HG03060 (cell line): ENCODE measurements at regions not wholly inside any gene's neighbourhood (a gene's known extent, or its start where the extent isn't known, plus 50 kb on each side); places are given as distances from the start of the nearest gene placed in this dataset.
"Not testable (repeated sequence)": the region's sequence is repeated elsewhere in the genome, so short reads cannot be mapped to it uniquely, and the experiment has no call there.

Experiments
- ATAC-seq: cut with Tn5 transposase; IDR thresholded peaks from one replicate; pipeline ENCODE4 v1.9.1; 2021; ENCODE audit warnings: low read depth, moderate number of reproducible peaks; ENCODE audit not compliant: unreplicated experiment

DNA sequence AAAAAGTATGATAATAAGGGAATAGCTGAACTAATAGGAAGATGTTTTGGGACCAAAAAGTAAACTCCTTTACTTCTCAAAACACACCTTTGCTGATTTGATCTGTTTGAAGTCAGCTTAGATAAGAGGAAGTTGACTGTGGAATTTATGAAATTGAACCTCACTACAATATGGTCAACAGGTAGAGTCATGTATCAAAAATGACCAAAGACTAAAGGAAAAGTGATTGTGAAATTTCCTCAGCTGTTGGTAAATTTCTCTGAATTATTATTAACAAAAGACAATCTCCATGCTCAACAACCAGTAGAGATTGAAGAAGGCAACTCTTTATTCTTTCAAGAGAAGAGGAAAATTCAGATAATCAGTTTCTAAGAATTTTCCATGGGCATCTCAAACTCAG, 826.5 kb downstream of the KCNA4 start:
- no peak for ATAC-seq

DNA sequence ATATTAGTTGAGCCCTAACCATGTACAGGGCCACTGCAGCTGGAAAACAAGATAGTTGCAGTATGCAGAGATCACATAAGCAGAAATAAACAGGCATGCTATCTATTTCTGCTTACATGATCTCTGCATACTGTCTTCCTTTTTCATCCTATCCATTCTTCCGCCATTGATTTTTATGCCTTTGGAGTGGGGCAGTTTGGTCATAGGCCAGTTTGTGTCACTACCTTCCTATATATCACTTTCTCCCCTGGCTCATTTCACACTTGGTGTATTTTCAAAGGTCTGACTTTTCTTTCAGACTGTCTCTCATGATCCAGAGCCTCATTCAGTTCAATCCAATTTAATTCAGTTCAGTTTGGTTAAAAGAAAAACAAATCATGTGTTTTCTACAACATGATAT, 829.6 kb downstream of the KCNA4 start:
- no peak for ATAC-seq

DNA sequence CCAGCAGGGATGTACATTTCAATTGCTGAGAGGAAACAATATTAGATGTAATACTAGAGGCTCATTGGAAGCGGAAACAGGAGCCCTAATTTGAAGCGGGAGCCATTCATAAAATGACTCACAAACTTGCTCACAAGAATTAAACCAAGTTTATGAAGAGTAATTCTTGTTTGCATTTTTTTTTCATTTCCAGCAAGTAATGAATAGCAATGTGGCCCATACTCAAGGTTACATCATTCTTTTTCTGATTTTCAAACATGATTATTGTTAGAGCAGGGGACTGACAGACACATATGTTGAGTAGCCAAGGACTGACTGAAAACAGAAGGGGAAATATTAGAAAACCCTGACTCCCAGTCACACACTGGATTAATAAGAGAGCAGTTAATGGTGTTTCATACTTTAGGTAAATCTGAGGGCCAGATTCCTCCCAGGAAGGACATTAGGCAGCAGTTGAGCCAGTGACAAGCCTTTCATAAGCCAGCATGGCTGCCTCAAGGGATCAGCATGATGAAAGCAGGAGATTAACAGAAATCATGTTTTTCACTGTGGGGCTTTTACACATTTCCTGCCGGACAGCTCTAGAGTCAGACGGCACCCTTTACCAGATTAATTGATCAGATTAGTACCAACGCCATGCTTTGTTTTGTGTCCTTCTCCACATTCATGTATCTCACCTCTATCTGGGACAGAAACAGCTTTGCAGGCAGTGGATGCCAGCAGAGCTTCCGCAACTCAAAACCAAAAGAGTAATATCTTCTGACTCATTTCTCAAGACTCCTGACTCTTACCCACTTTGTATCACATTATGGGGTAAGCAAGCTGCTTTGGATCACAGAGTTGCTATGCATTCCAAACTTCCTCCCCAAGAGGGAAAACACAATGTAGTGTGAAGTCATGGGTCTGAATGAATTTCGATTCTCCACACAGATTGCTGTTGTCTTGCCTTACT, 831.6 kb downstream of the KCNA4 start:
- no peak for ATAC-seq

DNA sequence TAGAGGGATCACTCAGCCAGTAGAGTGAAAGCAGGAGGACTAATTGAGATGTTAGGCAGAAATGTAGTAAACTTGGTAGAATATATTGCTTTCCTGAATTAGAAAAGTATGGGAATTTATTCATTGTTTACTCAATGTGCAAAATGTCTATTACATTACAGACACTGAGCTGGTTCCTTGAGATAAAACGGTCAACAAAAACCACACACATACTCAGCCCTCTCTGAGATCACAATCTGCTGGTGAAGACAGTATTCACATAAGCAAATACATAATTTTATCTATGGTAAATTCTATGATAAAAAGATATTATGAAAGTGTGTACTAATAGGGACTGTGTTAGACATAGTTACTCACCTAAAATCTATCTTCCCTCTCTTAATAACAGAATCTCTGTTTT, 833.5 kb downstream of the KCNA4 start:
- no peak for ATAC-seq

DNA sequence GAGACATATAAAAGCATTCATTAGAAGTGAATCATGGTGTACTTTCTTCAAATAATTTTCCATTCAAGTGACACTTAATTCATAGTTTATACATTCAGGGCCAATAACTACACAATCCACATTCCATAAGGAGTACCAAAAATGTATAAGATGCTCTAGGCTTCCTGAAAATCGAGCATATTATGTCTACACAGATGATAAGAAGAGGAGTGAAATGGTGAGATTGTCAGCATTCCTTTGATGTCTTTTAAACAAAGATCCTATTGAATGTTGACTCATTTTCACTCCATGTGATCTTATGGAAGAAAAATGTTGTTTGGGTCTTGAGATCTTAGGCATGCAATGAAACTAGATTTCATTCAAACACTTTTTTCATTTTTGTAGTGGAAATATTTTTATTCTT, 843.2 kb downstream of the KCNA4 start:
- ATAC-seq = no peak

DNA sequence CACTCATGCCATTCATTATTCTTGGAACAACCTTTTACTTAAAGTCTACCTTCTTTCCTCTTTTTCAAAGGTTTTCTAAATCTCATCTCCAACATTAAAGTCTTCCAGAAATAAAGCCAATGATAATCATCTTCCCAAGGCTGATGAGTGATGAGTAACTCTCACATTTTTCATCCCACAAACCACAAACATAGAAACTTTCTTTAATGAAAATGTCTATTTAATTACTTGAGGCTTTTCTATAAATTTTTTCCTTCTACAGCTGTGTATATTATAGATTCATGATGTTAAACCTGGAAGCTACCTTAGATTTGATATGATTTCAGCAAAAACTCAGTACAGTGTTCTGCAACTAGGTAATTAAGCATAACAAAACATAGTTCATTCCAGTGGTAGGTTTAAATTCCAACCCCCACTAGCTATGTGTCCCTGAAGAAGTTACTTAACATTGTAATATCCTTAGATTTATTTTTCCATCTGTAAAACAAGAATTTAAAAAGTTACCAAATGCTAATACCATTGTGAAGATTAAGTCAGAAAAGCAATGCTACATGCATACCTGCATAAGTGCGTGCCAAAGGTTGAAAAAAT, 845.4 kb downstream of the KCNA4 start:
- ATAC-seq = no peak

DNA sequence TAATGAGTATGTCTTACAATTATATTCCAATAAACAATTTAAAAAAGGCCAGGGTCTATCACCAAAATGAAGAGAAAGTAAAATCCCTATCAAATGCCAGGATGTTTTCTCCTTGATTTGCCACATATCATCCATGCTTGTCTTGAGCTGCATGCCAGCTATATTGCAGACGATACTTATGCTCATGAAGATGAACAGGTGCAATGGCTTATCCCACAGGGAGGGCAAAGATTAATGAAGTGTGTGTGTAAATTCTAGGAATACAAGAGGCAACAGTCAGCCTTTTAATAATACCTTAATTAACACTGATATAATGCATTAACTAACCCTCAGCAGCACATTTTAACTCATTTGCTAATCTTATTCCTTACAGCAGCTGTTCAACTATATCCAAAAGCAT, 850.5 kb downstream of the KCNA4 start:
- ATAC-seq = no peak

DNA sequence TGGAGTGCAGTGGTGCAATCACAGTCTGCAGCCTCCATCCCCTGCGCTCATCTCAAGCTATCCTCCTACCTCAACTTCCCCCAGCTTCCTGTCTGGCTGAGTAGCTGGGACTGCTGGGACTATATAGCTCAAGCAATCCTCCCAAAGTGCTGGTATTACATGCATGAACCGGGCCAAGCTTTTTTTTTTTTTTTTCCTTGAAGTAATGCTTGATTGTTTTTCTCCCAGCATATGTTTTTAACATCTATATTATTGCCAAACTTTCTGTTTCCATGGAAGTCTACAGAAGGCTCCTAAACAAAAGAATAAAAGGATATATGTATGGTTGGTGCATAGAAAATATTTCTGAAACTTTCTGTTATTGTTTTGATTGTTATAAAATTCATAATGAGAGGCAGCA, 853.6 kb downstream of the KCNA4 start:
- ATAC-seq = no peak

DNA sequence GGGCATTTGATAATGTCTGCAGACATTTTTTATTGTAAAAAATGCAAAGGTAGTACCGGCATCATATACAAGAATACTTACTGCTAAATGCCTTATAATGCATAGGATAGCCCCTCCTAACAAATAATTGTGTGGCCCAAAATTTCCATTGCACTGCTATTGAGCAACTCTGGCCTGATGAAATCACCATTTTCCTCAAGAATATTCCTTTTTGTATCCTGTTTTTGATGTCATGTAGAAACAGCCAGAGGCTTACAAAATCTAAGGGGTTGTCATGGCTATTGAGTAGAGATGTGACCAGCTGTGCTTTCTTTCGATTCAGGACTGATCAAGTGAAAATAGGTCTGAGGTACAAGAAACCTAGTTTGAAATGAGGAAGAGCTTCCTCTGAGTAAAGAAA, 854.3 kb downstream of the KCNA4 start:
- no peak for ATAC-seq

DNA sequence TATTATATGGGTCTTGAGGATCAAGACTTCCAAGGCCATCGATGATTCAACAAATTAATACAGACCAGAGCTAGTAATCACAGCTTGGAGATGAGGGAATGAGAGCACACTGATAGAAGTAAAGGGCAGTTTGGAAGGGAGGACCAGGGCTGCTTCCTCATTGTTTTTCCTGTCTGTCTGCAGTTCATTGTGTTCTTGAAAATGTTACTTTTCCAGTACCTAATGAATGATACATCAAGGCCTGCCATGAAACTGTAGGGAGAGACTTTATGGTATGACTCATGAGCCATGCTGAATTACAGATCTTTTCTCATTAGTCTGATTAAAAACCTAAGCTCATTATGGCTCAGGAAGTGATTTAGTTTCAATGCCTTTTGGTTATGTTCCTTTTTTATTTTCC, 855.6 kb downstream of the KCNA4 start:
- ATAC-seq = no peak

DNA sequence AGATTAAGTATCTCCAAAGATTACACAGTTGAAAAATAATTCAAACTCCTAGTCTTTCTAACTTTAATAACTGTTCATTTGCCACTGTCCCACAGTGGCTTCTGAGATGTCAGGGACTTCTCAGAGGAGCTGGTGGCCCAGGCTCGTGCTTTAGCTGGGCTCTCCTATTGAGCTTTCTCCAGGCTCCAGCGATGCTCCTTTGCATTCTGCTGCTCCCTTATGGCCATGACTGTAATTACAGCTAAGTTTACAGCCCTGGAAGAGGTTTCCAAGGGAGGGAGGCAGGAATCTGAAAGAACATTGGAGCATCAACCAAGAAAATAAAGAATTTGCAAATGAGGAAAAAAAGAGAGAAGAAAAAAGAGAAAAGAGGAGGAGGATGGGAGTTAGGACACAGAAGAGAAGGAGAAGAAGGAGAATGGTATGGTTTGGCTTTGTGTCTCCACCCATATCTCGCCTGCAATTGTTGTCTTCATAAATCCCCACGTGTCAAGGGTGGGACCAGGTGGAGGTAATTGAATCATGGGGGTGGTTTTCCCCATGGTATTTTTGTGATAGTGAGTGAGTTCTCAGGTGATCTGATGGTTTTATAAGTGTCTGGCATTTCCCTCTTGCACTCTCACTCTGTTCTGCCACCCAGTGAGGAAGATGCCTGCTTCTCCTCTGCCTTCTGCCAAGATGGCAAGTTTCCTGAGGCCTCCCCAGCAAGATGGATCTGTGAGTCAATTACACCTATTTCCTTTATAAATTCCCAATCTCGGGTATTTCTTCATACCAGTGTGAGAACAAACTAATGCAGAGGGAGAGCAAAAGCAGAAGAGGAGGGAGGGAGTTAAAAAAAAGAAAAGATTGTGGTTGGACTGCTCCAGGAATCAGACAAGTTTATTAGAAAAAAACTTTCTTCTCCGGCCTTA, 857.0 kb downstream of the KCNA4 start:
- ATAC-seq = no peak

DNA sequence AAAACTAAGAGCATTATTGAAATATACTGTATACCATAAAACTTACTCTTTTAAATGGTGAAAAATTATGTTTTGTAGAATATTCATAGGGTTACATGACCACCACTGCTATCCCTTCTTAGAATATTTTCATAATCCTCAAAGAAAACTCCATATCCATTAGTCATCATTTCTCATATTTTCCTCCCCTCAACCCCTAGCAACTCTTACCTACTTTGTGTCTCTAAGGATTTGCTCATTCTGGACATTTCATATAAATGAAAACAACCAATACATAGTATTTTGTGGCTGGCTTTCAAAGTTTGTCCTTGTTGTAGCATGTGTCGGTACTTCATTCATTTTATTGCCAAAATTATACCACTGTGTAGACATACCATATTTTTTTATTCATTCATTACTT, 863.8 kb downstream of the KCNA4 start:
- no peak for ATAC-seq

DNA sequence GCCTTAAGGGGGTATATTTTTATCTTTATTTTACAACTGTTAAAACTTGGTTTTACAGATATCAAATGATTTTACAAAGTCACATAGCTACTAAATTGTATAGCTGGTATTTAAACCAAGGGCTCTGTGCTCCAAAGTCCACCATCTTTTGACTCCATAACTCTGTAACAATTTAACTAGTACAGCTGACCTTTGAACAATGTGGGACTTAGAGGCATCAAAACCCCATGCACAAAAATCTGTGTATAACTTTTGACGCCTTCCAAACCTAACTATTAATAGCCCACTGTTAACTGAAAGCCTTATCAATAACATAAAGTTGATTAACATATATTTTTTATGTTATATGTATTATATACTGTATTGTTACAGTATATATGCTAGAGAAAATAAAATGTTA, 874.3 kb downstream of the KCNA4 start:
- ATAC-seq = not testable (repeated sequence)

DNA sequence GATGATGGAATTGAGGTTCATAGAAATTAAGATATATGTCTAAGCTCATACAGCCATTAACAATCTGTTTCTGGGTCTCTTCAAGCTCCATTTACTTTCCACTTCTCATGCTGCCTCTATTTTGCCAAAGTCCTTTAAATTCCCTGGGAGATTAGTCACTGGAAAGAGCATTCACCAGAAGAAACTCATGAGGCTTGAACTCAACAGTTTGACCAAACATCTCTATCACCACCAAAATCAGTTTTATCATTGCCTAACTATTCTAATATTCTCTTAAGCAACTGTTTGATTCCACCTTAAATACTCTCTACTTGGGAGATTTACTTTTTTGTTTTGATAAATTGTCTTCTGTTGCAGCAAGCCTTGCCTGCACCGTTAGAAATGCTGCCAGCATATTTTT, 881.3 kb downstream of the KCNA4 start:
- ATAC-seq = no peak

DNA sequence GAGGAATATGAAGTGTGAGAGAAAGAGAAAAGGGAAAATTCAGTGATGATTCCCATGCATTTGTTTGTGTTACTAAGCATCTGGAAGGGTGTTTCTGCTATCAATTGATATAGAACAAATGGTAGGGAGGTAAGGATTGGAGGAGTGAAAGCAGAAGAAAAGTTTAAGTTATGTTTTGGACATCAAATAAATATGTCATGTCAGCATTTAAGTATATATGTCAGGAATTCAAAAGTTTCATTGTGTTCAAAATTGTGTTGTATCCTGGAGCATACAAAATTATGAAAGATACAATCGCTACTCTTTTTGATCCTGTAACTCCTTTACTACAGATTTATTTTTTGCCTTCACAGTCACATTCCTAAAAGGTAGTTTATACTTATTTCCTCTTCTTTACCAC, 885.8 kb downstream of the KCNA4 start:
- no peak for ATAC-seq

DNA sequence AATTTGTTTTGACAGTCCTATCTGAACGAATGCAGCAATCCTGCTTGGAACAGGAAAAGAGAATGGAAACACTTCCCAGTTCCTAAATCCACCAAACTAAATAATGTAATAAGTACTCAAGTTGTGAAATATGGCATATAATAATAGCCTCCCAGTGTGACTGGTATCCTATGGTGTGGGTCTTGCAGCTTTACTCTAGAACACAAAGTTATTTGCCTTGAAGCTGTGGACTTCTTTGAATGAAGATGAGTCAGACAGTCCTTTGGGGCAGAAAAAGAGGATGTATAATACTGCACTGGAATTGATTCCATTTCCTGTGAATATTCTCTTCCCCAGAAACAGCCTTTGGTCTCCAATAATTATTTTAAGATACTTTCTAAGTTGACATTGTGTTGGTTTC, 887.0 kb downstream of the KCNA4 start:
- ATAC-seq = no peak

DNA sequence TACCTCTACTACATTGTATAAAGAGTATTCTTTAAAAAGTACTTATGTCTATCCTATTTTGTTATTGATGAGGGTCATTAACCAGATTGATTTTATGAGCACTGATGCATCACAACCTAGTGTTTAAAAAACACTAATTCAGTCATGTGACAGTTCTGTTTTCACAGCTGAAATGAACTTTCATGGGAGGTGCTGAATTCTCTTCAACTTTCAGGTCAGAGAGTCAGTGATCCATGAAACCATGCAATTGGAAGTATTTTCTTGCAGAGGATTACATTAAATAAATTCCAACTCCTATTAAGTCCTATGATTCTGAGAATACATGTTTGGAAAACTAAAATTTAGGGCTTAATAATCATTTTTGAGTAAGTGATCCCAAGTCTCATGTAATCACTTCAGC, 889.4 kb downstream of the KCNA4 start:
- no peak for ATAC-seq

DNA sequence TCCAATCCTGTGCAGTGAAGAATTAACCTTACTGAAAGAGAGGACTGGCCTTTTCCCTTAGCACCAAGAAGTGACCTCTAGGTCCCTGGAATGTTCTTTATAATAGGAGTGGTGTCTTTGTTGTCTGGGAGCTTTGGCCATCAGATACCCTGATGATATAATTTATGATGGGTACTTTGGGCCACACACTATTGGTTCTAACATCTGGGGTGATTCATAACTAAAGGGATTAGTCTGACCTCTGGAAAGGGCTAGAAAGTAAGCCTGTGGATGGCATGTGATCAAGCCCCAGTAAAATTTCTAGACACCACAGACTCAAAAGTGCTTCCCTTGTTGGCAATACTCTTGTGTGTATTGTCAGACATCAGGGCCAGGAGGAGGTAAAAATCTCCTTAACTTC, 891.2 kb downstream of the KCNA4 start:
- ATAC-seq = no peak

DNA sequence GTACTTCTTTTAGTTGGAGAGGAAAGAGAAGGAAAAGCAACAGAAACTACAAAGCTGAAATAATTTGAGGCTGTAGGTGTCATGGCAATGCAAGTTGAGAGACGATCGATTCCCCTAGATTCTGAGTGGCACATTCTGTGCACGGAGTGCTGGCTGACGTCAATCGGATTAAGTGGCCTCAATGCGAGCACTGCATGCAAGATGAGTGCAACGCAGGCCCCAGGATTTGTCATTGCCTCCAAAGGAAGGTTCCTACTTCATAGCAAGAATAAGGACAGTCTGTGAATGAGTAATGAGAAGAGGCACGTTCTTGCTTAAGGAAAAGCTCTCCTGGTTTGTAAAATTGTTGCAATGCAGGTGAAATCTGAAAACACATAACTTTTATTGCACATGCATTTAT, 892.4 kb downstream of the KCNA4 start:
- no peak for ATAC-seq

DNA sequence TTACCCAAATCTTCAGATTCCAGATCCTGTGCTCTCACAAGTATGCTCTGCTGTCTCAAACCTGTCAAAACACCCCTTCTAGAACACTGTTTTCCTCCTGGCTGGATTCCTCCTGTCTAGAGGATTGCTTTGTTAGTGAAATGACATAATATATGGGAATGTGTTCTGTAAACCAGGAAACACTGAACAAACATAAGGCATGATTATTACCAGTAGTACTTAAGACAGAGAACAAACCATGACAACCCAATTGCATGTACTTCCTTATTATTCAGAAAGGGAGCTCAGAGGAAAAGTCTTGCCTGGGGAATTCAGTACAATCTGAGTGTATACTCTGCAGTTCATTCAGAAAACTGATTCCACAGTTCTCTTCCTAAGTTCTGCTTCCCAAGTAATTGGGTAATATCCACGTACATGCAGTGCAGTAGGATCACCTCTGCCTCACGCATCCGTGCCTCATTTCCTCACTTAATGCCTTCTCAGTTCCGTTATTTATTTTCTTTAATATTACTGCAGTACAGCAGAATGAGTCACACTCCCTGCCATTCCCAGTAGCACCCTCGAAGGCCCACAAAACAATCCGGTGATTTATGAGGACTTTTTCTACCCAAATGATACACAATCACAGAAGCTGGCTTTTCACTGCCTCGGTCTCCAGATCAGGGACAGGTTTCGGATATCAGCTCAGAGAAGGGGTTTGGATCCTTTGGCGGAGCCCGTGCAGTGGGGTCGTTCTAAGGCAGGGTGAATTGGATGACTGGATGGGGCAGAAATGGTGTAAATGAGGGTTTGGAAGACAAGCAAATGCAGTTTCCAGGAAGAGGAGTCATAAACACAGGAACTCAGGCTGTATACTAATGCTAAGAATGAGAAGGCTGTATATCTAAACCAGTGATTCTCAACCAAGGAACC, 896.9 kb downstream of the KCNA4 start:
- no peak for ATAC-seq
